ENCODE measurements at regions not wholly inside any gene's neighbourhood (a gene's known extent, or its start where the extent isn't known, plus 50 kb on each side); places are given as distances from the start of the nearest gene placed in this dataset.

DNA sequence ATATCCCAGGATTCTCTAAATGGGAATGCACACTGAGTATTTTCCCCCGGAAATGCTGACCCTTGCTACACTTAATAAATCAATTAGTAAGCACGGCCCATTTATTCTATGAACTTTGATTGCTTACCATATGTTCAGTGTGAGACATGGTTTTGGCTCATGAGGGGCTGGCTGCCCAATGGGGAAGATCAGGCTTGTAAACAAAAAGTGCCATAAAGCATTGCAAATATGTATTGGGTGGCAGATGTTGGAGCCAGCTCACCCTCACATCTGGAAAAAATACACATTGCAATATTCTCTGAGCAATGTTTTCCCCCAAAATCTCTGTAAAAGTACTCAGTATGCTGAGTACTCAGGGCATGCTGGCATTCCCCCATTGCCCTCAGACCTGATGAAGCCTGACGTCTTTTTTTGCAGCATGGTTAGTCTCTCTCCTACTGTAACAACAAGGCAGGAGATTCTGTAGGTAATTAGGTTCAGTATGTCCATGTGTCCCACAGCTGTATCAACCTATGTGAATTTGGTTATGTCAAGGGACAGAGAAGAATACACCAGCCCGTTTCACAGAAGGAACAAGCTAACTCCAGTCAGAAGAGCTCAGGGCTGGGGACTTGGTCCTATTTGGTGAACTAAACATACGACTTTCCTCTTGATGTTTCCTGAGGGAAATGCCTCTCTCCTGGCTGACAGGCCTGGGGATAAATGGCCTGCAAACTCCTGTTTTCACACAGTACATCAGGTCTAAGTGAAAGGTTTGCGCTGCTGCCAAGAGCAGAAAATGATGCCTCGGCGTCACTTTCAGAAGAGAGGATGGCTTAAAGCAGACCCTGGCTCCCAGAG lies 202.4 kb downstream of the INSIG2 start:
- no peak for ATAC-seq
- H3K4me3 Mint-ChIP-seq, result no peak overlapping the region

DNA sequence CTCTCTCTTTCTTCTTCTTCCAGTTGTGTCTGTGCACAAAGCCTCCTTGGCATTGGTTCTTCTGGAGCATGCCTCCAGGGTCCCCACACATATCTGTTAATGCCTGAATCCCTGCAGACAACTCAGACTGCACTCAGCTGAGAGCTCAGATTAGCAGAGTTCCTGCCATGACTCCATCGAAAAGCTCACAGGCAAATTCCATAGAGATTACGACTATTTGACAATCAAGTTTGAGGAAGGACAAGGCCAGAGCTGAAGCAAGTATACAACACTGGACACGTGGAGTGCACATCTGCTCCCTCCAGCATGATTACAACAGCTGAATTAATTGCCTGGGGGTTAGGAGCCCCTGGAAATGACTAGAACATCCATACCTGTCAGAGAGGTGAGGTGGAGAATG lies 190.7 kb downstream of the INSIG2 start:
- no peaks in the 10 kb centered on the region for H3K4me1 Mint-ChIP-seq (ENCODE audit: low read depth)
- peaks cover 24% of the 10 kb centered on the region for H3K27me3 Mint-ChIP-seq (ENCODE audit: low read depth)
- H3K4me3 Mint-ChIP-seq, result no peak overlapping the region
- H3K36me3 Mint-ChIP-seq (ENCODE audit: insufficient read depth), result no peaks in the 10 kb centered on the region
- no peaks in the 10 kb centered on the region for H3K9me3 Mint-ChIP-seq
- ATAC-seq (no peak), DNase-seq (no peak)

More for the DNA sequence above, 202.4 kb downstream of the INSIG2 start:
- peaks cover 6% of the 10 kb centered on the region for H3K27me3 Mint-ChIP-seq (ENCODE audit: low read depth)
- no peaks in the 10 kb centered on the region for H3K4me1 Mint-ChIP-seq (ENCODE audit: low read depth)
- no peaks in the 10 kb centered on the region for H3K36me3 Mint-ChIP-seq (ENCODE audit: insufficient read depth)
- H3K9me3 Mint-ChIP-seq, result no peaks in the 10 kb centered on the region
- DNase-seq, result no peak

DNA sequence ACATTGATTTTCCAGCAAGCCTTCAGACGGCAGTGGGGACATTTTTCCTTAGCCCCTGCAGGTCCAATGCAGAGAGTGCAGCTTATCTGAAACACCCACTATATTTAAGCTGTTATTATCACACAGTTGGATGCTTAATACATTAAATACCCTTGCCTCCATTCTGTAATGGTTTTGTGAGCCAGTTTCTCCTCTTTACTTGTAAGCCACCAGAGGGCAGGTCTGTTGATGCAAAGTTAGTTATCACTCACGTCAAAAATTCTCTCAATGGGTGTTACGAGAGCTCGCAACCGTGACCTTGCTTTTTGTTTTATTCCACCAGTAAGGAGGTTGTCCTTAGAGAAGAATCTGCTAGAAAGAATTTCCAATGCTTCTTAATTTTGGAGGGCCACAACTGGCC lies 189.8 kb downstream of the INSIG2 start:
- H3K27me3 Mint-ChIP-seq (ENCODE audit: low read depth), result peaks cover 23% of the 10 kb centered on the region
- ATAC-seq (no peak), DNase-seq (no peak)
- no peaks in the 10 kb centered on the region for H3K9me3 Mint-ChIP-seq
- H3K4me1 Mint-ChIP-seq (ENCODE audit: low read depth), result no peaks in the 10 kb centered on the region
- H3K36me3 Mint-ChIP-seq (ENCODE audit: insufficient read depth), result no peaks in the 10 kb centered on the region
- no peak overlapping the region for H3K4me3 Mint-ChIP-seq

DNA sequence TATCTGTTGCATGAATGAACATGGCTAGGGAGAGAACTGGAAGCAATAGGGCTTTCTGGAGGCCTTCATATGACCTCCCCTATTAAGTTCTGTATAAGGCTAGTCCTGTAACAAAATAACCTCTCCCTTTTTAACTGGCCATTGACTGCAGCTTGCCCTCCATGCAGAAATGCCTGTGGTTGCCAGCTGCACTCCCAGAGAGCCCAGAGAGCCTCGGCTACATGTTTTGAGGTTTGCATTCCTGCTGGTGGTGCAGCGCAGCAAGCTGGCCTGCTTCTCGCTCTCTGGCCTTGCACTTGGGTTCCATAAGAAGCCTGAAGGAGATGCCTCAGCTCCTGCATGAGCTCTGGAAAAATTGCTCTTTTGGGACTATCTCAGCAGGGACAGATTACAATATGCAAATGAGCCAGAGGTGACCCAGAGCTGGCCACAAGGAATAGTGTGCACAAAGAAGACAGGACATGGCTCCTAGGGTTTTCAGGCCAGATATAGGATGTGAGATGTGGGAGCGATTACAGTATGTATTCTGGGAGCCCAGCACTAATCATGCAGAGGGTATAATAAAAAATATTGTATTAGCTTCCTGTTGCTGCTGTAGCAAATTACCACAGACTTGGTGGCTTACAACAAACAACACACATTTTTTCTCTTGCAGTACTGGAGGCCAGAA lies 186.7 kb downstream of the INSIG2 start:
- no peaks in the 10 kb centered on the region for H3K4me1 Mint-ChIP-seq (ENCODE audit: low read depth)
- no peak overlapping the region for H3K4me3 Mint-ChIP-seq
- no peaks in the 10 kb centered on the region for H3K9me3 Mint-ChIP-seq
- ATAC-seq, result no peak
- peaks cover 17% of the 10 kb centered on the region for H3K27me3 Mint-ChIP-seq (ENCODE audit: low read depth)
- DNase-seq, result no peak
- H3K36me3 Mint-ChIP-seq (ENCODE audit: insufficient read depth), result no peaks in the 10 kb centered on the region

- Mint-ChIP-seq H3K4me3 (no peak overlapping the region), H3K36me3 (ENCODE audit: insufficient read depth) (no peaks in the 10 kb centered on the region), H3K27me3 (ENCODE audit: low read depth) (peaks cover 2% of the 10 kb centered on the region), H3K4me1 (ENCODE audit: low read depth) (no peaks in the 10 kb centered on the region), H3K9me3 (no peaks in the 10 kb centered on the region)
- DNase-seq (no peak), ATAC-seq (no peak)
Measured at GRCh38 chr2:118272391-118272790, 184.1 kb downstream of the INSIG2 start.

DNA sequence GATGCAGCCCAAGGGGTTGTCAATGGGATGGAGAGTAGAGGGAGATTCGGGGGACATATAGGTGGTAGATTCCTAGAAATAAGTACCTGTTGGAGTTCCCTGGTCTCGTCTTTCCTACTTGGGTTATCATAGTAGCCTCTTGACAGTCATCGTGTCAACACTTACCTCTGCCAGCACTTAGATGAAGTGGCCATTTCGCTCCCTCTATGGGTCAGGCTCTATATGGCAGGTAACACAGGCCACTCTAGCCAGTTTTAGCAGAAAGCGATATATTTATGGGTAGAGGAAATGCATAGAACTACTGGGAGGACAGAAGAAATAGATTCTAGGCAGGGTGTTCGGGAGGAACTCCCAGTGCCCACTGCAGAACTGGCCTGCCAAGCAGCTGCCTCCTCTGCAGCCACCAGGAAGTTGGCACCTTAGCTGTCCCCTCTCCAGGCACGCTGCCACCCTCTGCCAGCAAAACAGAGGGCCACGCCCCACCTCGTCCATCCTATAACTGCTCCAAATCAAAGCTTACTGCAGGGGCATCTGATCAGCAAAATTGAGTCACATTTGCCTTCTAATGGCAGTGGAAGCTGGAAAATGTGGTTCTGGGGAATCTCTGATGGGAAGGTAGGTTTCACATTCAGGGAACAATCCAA lies 181.3 kb downstream of the INSIG2 start:
- DNase-seq (no peak), ATAC-seq (no peak)
- H3K9me3 Mint-ChIP-seq, result no peaks in the 10 kb centered on the region
- no peaks in the 10 kb centered on the region for H3K4me1 Mint-ChIP-seq (ENCODE audit: low read depth)
- H3K36me3 Mint-ChIP-seq (ENCODE audit: insufficient read depth), result no peaks in the 10 kb centered on the region
- peaks cover 2% of the 10 kb centered on the region for H3K27me3 Mint-ChIP-seq (ENCODE audit: low read depth)
- H3K4me3 Mint-ChIP-seq, result no peak overlapping the region

DNA sequence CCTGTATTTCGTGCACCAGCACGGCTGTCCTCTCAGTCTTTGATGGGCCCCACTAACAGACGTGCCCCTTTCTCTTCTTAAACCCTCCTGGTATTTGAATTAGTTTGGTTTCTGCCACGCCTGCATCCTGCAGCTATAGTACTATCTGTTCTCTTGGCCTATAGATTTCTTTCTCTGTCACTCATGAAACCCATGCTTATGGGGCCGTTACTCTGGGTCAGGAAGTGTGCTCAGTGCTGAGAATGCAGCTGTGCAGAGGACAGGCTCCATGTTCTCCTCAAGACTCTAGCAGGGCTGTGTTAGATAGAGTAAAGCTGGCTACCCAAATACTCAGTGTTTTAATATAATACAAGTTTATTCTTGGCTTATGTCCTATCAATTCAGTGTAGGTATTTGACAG lies 180.0 kb downstream of the INSIG2 start:
- Mint-ChIP-seq H3K4me3 (no peak overlapping the region), H3K9me3 (no peaks in the 10 kb centered on the region), H3K27me3 (ENCODE audit: low read depth) (peaks cover 2% of the 10 kb centered on the region), H3K36me3 (ENCODE audit: insufficient read depth) (no peaks in the 10 kb centered on the region), H3K4me1 (ENCODE audit: low read depth) (no peaks in the 10 kb centered on the region)
- no peak for DNase-seq
- ATAC-seq, result no peak

DNA sequence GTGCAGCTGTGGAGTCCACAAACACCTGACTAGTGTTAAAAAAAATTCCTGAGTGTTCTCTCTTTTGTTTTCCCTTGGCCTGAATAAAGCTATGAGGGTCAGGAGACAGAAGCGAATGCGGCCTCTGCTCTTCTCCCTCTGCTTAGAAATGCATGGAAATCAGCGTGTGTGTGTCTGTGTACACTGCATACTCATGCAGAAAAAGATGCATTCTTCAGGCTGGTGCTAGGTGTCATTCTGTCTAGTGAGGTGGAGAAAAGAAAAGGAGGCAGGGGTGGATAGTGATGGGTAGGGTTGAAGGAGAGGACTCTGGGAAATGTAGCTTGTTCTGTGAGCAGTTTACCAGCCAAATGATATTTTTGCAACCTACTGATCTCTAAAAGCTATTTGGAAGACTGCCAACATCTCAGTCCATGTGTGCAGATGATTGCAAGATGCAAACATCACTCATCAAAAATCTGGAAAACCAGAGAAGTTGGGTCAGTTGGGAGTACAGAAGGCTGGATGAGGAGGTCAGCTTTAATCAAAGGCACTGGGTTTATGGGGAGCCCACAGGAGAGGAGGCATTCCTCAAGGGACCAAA lies 177.7 kb downstream of the INSIG2 start:
- ATAC-seq, result no peak
- H3K4me3 Mint-ChIP-seq, result no peak overlapping the region

GRCh38 chr2:118264232-118264990 lies 176.1 kb downstream of the INSIG2 start:
- Mint-ChIP-seq H3K4me3 (no peak overlapping the region), H3K4me1 (ENCODE audit: low read depth) (no peaks in the 10 kb centered on the region), H3K27me3 (ENCODE audit: low read depth) (peaks cover 4% of the 10 kb centered on the region), H3K9me3 (no peaks in the 10 kb centered on the region), H3K36me3 (ENCODE audit: insufficient read depth) (no peaks in the 10 kb centered on the region)
- ATAC-seq (no peak), DNase-seq (no peak)

More for the DNA sequence above, 177.7 kb downstream of the INSIG2 start:
- Mint-ChIP-seq H3K4me1 (ENCODE audit: low read depth) (no peaks in the 10 kb centered on the region), H3K27me3 (ENCODE audit: low read depth) (peaks cover 2% of the 10 kb centered on the region), H3K9me3 (no peaks in the 10 kb centered on the region), H3K36me3 (ENCODE audit: insufficient read depth) (no peaks in the 10 kb centered on the region)
- no peak for DNase-seq

GRCh38 chr2:118257696-118258095 lies 169.4 kb downstream of the INSIG2 start:
- ATAC-seq (no peak), DNase-seq (no peak)
- H3K4me1 Mint-ChIP-seq (ENCODE audit: low read depth), result no peaks in the 10 kb centered on the region
- no peak overlapping the region for H3K4me3 Mint-ChIP-seq
- H3K9me3 Mint-ChIP-seq, result no peaks in the 10 kb centered on the region
- H3K36me3 Mint-ChIP-seq (ENCODE audit: insufficient read depth), result no peaks in the 10 kb centered on the region
- H3K27me3 Mint-ChIP-seq (ENCODE audit: low read depth), result peaks cover 17% of the 10 kb centered on the region

- no peaks in the 10 kb centered on the region for H3K36me3 Mint-ChIP-seq (ENCODE audit: insufficient read depth)
- no peak overlapping the region for H3K4me3 Mint-ChIP-seq
- ATAC-seq (no peak), DNase-seq (no peak)
- no peaks in the 10 kb centered on the region for H3K4me1 Mint-ChIP-seq (ENCODE audit: low read depth)
- H3K9me3 Mint-ChIP-seq, result no peaks in the 10 kb centered on the region
- H3K27me3 Mint-ChIP-seq (ENCODE audit: low read depth), result peaks cover 17% of the 10 kb centered on the region
Measured at GRCh38 chr2:118255771-118256372, 167.6 kb downstream of the INSIG2 start.

GRCh38 chr2:118255301-118255700 lies 167.0 kb downstream of the INSIG2 start:
- Mint-ChIP-seq H3K9me3 (no peaks in the 10 kb centered on the region), H3K4me3 (no peak overlapping the region), H3K4me1 (ENCODE audit: low read depth) (no peaks in the 10 kb centered on the region), H3K36me3 (ENCODE audit: insufficient read depth) (no peaks in the 10 kb centered on the region), H3K27me3 (ENCODE audit: low read depth) (peaks cover 16% of the 10 kb centered on the region)
- ATAC-seq, result no peak
- DNase-seq, result no peak

DNA sequence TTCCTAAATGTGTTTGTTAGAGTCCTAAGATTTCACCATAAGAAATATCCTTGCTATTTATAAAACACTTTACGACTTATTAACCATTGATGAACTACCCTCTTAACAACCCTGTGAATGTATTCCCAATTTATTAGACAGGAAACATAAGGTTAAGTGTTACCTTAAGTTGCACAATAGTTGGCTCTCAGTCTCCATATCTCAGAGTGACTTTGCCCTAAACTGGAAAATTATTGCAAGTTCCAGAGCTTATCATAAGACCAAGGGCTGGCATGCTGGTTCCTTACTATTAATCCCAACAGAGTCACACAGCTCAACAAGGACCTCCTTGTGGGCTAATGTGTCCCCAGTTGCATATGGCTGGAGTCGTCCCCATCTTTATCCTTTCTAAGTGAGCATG lies 165.8 kb downstream of the INSIG2 start:
- DNase-seq, result no peak
- no peaks in the 10 kb centered on the region for H3K9me3 Mint-ChIP-seq
- no peak for ATAC-seq
- no peak overlapping the region for H3K4me3 Mint-ChIP-seq
- no peaks in the 10 kb centered on the region for H3K36me3 Mint-ChIP-seq (ENCODE audit: insufficient read depth)
- H3K4me1 Mint-ChIP-seq (ENCODE audit: low read depth), result no peaks in the 10 kb centered on the region
- peaks cover 13% of the 10 kb centered on the region for H3K27me3 Mint-ChIP-seq (ENCODE audit: low read depth)

DNA sequence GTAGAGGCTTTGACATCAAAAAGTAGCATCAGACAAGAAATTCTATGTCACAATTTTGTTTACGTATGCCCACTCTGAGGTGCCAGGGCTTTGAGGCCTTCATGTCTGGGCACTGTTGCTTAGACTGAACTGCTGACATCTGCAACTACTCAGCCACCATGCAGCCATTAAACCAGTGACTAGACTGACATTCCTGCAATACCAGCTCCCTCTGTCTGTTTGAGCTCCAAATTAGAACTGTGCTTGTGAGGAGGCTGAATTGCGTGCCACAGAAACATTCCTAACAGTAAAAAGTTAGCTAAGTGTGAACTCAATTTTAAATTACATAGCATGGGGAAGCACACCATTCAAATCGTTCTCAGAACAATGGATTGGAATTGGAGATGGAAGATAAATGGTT lies 163.2 kb downstream of the INSIG2 start:
- ATAC-seq, result no peak

More for the DNA sequence above, 163.2 kb downstream of the INSIG2 start:
- Mint-ChIP-seq H3K4me1 (ENCODE audit: low read depth) (no peaks in the 10 kb centered on the region), H3K9me3 (no peaks in the 10 kb centered on the region), H3K36me3 (ENCODE audit: insufficient read depth) (no peaks in the 10 kb centered on the region), H3K4me3 (no peak overlapping the region), H3K27me3 (ENCODE audit: low read depth) (peaks cover 12% of the 10 kb centered on the region)
- DNase-seq, result no peak

Measured in activated T-cell treated with anti-CD3 and anti-CD28 coated beads, Interleukin-2, amount 50 U/mL, for 4 hours (primary cell).